DMS114 treated with DMSO at 0.1 percent for 48 hours (cell line): ENCODE measurements at regions not wholly inside any gene's neighbourhood (a gene's known extent, or its start where the extent isn't known, plus 50 kb on each side); places are given as distances from the start of the nearest gene placed in this dataset.
"Not testable (repeated sequence)": the region's sequence is repeated elsewhere in the genome, so short reads cannot be mapped to it uniquely, and the experiment has no call there.

ENCODE experiments used
- DNase-seq: peaks from one replicate; lab custom pipeline; 2025; ENCODE audit not compliant: unreplicated experiment; lab: John Stamatoyannopoulos, UW

DNA sequence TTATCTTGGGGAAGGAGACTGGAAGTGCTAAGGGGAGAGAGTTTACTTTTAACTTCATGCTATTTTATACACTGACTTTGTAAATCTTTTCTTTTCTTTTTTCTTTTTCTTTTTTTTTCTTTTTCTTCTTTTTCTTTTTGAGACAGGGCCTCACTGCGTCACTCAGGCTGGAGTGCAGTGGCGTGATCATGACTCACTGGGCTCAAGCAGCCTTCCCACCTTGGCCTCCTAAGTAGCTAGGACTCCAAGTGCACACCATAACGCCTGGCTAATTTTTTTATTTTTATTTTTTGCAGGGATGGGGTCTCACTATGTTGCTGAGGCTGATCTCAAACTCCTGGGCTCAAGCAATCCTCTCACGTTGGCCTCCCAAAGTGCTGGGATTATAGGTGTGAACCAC, 294.6 kb upstream of the PRICKLE1 start:
- no peak for DNase-seq

GRCh38 chr12:42873401-42873800, 283.9 kb upstream of the PRICKLE1 start:
- no peak for DNase-seq

- DNase-seq = no peak
Observed at GRCh38 chr12:42871816-42872215, 282.3 kb upstream of the PRICKLE1 start.

DNA sequence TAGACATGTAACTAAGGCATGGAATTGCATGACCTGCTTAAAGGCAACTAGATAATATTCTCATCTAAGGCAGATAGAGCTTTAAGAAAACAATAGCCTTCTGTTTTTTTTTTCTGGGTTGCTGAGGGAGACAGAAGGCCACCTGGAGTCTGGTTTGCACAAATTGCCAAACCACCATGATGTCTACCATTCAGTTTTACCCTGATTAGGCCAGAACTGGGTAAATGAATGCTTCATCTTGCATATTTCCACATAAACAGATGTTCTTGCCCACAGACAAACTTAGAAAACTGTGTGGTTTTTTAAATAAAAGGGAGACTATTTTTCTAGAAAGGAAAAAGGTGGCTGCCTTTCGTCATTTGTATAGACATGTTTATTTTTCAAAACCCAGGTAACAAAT, 278.7 kb upstream of the PRICKLE1 start:
- DNase-seq = no peak

- DNase-seq = no peak
Observed at GRCh38 chr12:42865282-42865681, 275.7 kb upstream of the PRICKLE1 start.

- no peak for DNase-seq
Observed at GRCh38 chr12:42862055-42862454, 272.5 kb upstream of the PRICKLE1 start.

DNA sequence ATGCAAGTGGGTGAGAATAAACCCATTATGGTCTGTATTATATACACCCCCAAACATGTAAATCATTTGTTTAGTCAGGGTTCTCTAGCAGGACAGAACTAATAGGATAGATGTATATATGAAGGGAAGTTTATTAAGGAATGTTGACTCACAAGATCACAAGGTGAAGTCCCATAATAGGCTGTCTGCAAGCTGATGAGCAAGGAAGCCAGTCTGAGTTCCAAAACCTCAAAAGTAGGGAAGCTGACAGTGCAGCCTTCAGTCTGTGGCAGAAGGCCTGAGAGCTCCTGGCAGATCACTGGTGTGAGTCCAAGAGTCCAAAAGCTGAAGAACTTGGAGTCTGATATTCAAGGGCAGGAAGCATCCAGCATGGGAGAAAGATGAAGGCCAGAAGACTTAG, 270.8 kb upstream of the PRICKLE1 start:
- DNase-seq = not testable (repeated sequence)

DNA sequence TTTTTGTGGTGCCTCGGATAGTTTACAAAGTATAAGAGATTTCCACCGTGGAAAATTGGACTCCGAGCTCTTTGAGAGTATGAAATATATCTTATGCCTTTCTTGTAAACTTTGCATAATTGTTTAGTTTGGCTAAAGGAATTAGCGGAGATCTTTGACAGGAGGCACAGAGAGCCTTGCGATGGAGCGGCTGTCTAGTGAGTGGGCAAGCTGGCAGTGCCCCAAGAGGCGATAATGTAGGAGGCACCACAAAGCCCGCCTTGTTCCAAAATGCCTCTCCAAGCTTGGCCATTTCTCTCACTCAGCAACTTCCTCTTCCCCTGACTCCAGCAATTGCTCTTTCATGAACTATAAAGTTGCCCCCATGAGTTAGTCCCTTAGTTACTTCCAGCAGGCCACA, 270.1 kb upstream of the PRICKLE1 start:
- DNase-seq = no peak

GRCh38 chr12:42857106-42857505, 267.6 kb upstream of the PRICKLE1 start:
- no peak for DNase-seq

- no peak for DNase-seq
Observed at GRCh38 chr12:42855362-42855950, 265.9 kb upstream of the PRICKLE1 start.

DNA sequence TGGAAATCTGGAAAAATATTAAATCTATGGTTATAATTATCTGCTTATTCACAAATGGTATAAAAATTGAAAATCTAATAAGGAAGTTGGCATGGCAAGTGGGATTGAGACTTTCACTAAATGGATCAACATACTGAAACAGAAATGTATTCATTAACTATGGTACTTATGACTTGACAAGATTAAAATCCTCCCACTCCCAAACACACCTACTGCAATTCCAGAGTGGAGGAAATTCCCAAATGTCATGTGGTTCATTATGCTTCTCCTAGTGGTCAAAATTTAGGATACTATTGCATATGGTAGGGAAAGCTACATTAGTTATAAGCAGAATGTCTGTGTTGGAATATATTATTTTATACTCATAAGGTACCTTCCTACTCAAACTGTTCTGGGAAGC, 265.3 kb upstream of the PRICKLE1 start:
- no peak for DNase-seq

DNA sequence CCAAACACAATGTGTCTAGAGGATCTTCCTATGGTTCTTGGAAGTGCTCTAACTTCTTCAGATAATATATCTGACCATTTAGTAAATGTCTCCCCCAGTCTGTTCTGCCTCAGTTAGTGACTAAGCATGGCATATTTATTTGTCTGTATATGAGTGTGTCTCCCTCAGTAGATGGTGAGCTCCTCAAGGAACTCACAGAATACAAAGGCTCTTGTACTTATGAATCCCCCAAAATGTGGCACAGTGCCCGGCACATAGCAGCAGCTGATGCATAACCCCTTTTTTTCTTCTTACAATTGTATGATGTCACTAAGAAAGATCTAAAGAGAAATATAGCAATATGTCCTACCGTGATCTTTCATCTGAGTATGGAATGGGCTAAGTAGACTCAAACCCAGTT, 264.7 kb upstream of the PRICKLE1 start:
- no peak for DNase-seq

- DNase-seq = no peak
Observed at GRCh38 chr12:42853370-42854140, 264.0 kb upstream of the PRICKLE1 start.

- DNase-seq = no peak
Observed at GRCh38 chr12:42846782-42847181, 257.2 kb upstream of the PRICKLE1 start.

DNA sequence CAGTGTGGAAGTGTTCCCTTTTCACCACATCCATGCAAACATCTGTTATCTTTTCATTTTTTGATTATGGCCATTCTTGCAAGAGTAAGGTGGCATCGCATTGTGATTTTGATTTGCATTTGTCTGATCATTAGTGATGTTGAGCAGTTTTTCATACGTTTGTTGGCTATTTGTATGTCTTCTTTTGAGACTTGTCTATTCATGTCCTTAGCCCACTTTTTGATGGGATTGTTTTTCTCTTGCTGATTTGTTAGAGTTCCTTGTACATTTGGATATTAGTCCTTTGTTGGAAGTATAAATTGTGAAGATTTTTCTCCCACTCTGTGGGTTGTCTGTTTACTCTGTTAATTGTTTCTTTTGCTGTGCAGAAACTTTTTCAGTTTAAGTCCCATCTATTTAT, 244.5 kb upstream of the PRICKLE1 start:
- no peak for DNase-seq

- no peak for DNase-seq
Observed at GRCh38 chr12:42828836-42829235, 239.3 kb upstream of the PRICKLE1 start.

- no peak for DNase-seq
Observed at GRCh38 chr12:42824327-42824726, 234.8 kb upstream of the PRICKLE1 start.

GRCh38 chr12:42823679-42824078, 234.1 kb upstream of the PRICKLE1 start:
- DNase-seq = no peak

DNA sequence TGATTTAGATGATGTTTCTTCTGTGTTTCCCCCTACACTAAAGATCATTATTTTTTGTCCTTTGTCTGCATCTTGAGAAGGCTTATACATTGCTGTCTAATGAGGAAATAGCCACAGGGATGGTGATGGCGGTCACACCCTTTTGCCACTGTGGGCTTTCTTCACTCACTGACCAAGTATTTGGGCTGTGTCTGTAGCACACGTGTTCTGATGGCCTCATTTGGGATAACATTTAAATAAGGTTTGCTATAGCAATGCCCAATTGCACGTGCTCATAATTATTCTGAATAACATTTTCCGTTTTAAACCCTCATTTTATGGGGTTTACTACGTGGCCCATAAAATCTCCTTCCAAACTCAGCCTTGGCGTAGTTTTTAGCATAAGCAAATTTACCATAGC, 230.3 kb upstream of the PRICKLE1 start:
- no peak for DNase-seq

DNA sequence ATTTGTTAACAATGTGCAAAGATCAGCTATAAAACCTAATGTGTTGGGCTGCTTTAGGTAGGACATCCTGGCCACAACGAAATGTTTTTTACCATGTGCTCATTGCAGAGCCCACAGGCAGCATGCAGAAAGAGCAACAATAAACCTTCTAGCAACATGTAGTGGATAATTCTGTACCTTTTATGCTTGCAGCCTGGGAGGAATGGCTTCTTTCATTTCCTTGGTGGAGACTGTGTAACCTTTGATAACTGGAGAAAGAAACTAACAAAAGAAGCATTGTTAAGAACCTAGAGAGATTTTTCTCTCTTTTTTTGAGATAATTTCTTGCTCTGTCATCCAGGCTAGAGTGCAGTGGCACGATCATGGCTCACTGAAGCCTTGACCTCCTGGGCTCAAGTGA, 225.5 kb upstream of the PRICKLE1 start:
- no peak for DNase-seq

DNA sequence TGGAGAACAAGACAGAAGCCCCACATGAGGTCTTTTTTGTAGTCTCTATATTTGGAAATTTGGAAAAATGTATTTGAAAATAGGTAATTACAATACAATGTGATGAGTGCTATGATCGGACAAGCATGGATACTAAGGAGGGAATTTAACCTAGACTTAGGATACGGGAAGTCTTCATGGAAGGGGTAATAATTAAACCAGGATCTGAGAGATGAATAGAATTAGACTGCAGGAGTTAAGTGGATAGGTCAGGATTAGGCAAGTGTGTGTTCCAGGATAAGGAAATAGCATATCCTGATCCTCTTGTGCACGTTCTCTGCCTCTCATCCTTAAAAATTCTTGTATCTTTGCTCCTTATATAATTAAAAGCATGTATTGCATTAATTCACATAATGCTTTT, 223.3 kb upstream of the PRICKLE1 start:
- no peak for DNase-seq

DNA sequence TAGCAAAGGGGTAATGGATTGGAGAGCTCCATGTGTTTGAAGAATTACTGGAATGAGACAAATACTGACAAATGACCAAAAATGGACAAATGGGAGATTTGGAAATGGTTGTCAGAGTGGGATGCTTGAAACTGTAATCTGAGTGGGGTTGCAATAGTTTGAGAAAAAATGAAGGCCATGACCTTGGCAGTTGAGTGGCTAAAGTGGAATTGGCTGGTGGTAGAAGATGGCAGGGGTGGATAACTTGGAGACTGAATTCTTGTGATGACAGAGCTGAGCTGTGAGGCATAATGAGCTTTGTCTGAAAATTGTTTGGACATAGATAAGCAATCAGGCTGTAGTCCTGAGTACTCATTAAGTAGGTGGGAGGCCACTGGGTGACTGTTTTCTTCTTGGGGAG, 222.5 kb upstream of the PRICKLE1 start:
- DNase-seq = no peak

GRCh38 chr12:42810006-42810405, 220.5 kb upstream of the PRICKLE1 start:
- no peak for DNase-seq
